C4-2B (cell line): ENCODE measurements at regions not wholly inside any gene's neighbourhood (a gene's known extent, or its start where the extent isn't known, plus 50 kb on each side); places are given as distances from the start of the nearest gene placed in this dataset.

ENCODE experiments used
- ZFX ChIP-seq: fragments of 450-650 bp; IDR thresholded peaks from 2 replicates; pipeline ENCODE4 v1.6.1; 2017
- TF ChIP-seq, protein P1 (sequence below): fragments of 450-650 bp; conservative IDR thresholded peaks from 2 replicates; pipeline ENCODE4 v1.5.1; 2017; ENCODE audit warnings: mild to moderate bottlenecking

DNA sequence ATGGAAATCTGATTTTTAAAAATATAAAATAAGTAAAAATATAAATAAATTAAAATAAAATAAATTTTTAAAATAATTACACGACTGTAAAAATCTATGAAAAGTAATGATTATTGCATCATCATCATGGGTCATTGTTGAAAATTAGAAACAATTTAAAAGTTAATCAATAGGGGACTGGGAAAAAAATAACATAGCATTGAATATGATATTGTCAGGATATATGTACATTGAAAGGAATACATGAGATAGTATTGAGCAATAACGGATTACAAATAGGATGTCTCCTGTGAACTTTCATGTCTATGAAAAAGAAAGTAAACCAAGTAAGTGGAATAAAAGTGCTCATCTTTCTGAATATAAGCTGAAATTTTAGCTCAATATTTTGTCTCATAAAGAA is 566.8 kb upstream of the HTR2C start:
- TF ChIP-seq, protein P1, sequence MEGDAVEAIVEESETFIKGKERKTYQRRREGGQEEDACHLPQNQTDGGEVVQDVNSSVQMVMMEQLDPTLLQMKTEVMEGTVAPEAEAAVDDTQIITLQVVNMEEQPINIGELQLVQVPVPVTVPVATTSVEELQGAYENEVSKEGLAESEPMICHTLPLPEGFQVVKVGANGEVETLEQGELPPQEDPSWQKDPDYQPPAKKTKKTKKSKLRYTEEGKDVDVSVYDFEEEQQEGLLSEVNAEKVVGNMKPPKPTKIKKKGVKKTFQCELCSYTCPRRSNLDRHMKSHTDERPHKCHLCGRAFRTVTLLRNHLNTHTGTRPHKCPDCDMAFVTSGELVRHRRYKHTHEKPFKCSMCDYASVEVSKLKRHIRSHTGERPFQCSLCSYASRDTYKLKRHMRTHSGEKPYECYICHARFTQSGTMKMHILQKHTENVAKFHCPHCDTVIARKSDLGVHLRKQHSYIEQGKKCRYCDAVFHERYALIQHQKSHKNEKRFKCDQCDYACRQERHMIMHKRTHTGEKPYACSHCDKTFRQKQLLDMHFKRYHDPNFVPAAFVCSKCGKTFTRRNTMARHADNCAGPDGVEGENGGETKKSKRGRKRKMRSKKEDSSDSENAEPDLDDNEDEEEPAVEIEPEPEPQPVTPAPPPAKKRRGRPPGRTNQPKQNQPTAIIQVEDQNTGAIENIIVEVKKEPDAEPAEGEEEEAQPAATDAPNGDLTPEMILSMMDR, result no peak
- TF ChIP-seq ZFX, result no peak
